ENCODE measurements at regions not wholly inside any gene's neighbourhood (a gene's known extent, or its start where the extent isn't known, plus 50 kb on each side); places are given as distances from the start of the nearest gene placed in this dataset.
"Not testable (repeated sequence)": the region's sequence is repeated elsewhere in the genome, so short reads cannot be mapped to it uniquely, and the experiment has no call there.

DNA sequence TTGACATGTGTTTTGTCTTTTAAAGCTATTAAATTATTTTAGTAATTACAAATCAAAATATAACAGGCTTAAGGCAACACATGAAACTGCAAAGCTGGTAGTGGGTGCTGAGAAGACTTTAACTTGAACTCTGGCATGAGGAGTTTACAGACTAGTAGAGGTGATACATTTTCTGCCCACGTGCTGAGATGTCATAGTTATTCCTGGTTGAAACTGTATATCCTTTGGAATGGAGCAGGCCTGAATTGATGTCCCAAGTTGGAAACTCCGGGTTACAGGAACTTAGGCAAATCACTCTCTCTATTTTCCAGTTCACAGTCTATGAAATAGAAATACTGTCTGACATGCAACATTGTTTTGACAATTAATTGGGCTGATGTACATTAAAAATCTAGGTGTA is 177.1 kb upstream of the NOL4 start:
- Histone ChIP-seq H3K4me1 (ENCODE audit: control insufficient read depth, insufficient read depth, low read length) (no peaks in the 10 kb centered on the region), H2BK5ac (ENCODE audit: low read depth, low read length, poor library complexity, severe bottlenecking) (no peak overlapping the region), H3K4ac (ENCODE audit: low read depth, low read length) (no peak overlapping the region), H3K79me1 (ENCODE audit: low read depth in 1 of 2, low read length in 2 of 2) (no peaks in the 10 kb centered on the region), H3K4me2 (ENCODE audit: low read depth, low read length) (no peak overlapping the region), H2BK15ac (ENCODE audit: low read depth, low read length) (no peak overlapping the region), H2AFZ (replicated peaks; ENCODE audit: low read length, poor library complexity) (no peak overlapping the region), H2BK20ac (ENCODE audit: low read depth, low read length) (no peak overlapping the region), H2AK9ac (replicated peaks; ENCODE audit: low read depth, low read length, poor library complexity) (no peak overlapping the region), H3K56ac (ENCODE audit: extremely low read depth, insufficient read depth, low read length) (no peak overlapping the region), H3K18ac (ENCODE audit: low read depth, low read length) (no peak overlapping the region), H3K9me3 (ENCODE audit: control insufficient read depth, insufficient read depth, low read length) (no peaks in the 10 kb centered on the region), H4K91ac (ENCODE audit: insufficient read depth, low read depth, low read length) (no peak overlapping the region), H4K5ac (ENCODE audit: low read depth, low read length) (no peak overlapping the region), H3K27ac (ENCODE audit: insufficient read depth, low read length) (no peak overlapping the region), H4K20me1 (ENCODE audit: insufficient read depth, low read length) (no peaks in the 10 kb centered on the region), H4K8ac (ENCODE audit: low read depth in 2 of 2, low read length in 2 of 2) (no peak overlapping the region), H2AK5ac (ENCODE audit: low read depth, low read length) (no peak overlapping the region), H3K4me3 (ENCODE audit: insufficient read depth, low read depth, low read length) (no peak overlapping the region), H3K14ac (replicated peaks; ENCODE audit: low read depth, low read length) (no peak overlapping the region), H3K23ac (ENCODE audit: low read depth, low read length) (no peak overlapping the region), H3K27me3 (ENCODE audit: control insufficient read depth, insufficient read depth, low read length) (no peaks in the 10 kb centered on the region), H3K36me3 (ENCODE audit: control insufficient read depth, insufficient read depth, low read length) (no peaks in the 10 kb centered on the region), H3K9ac (ENCODE audit: low read depth, low read length) (no peak overlapping the region), H3K9me1 (ENCODE audit: insufficient read depth, low read length) (no peaks in the 10 kb centered on the region), H2BK120ac (ENCODE audit: low read depth, low read length) (no peak overlapping the region)
- in situ Hi-C loops (cut with MboI; ENCODE audit: low sequenced_read_pairs): no loop called here
- POLR2A ChIA-PET (ENCODE audit: unreplicated experiment): no interaction called here
- ATAC-seq (ENCODE audit: low read depth) (no peak), DNase-seq (no peak)
- TF ChIP-seq MAFK (IDR thresholded peaks at IDR 0.05; ENCODE audit: low read depth, low read length): no peak
- no peak for TF ChIP-seq BHLHE40 (IDR thresholded peaks at IDR 0.05; ENCODE audit: low read depth, low read length)
- no peak for TF ChIP-seq CEBPB (IDR thresholded peaks at IDR 0.05; ENCODE audit: low read depth, low read length)
- TF ChIP-seq CTCF (conservative IDR thresholded peaks at IDR 0.05; ENCODE audit: low read depth, low read length): no peak
- TF ChIP-seq MAZ (IDR thresholded peaks at IDR 0.05; ENCODE audit: borderline replicate concordance, low read depth, low read length): no peak
- WGBS, 2 experiments (ENCODE audit: extremely low coverage in 2 of 2, insufficient read length in 1 of 2): no CpG with 5 or more reads among the region's 2 CpGs
- no TSS peak for BruUV-seq (replicated peaks)
- intact Hi-C loops (cut with micrococcal nuclease): no loop called here
- dilution Hi-C loops (cut with HindIII; ENCODE audit: low sequenced_read_pairs, unreplicated experiment): no loop called here
- CTCF ChIA-PET: no interaction called here

DNA sequence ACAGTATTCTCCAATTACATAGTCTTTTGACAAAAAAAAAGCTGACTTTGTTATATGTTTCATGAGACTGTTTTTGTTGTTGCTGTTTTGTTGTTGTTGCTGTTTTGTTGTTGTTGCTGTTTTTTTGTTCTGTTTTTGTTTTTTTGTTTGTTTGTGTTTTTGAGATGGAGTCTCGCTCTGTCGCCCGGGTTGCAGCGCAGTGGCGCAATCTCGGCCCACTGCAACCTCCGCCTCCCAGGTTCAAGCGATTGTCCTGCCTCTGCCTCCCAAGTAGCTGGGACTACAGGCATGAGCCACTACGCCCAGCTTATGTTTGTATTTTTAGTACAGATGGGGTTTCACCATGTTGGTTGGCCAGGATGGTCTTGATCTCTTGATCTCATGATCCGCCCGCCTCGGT is 182.8 kb upstream of the NOL4 start:
- H2BK120ac ChIP-seq (ENCODE audit: low read depth, low read length); H3K23ac ChIP-seq (ENCODE audit: low read depth, low read length); H2BK20ac ChIP-seq (ENCODE audit: low read depth, low read length); POLR2A ChIA-PET (ENCODE audit: unreplicated experiment); H3K4me1 ChIP-seq (ENCODE audit: control insufficient read depth, insufficient read depth, low read length); H4K5ac ChIP-seq (ENCODE audit: low read depth, low read length); H3K4me2 ChIP-seq (ENCODE audit: low read depth, low read length); H4K20me1 ChIP-seq (ENCODE audit: insufficient read depth, low read length); H2AK5ac ChIP-seq (ENCODE audit: low read depth, low read length); H3K18ac ChIP-seq (ENCODE audit: low read depth, low read length); CTCF ChIA-PET; H2AFZ ChIP-seq (replicated peaks; ENCODE audit: low read length, poor library complexity); H3K4me3 ChIP-seq (ENCODE audit: insufficient read depth, low read depth, low read length); H3K56ac ChIP-seq (ENCODE audit: extremely low read depth, insufficient read depth, low read length); in situ Hi-C loops (cut with MboI; ENCODE audit: low sequenced_read_pairs); H3K9ac ChIP-seq (ENCODE audit: low read depth, low read length); H2BK5ac ChIP-seq (ENCODE audit: low read depth, low read length, poor library complexity, severe bottlenecking); H3K79me1 ChIP-seq (ENCODE audit: low read depth in 1 of 2, low read length in 2 of 2); H3K9me1 ChIP-seq (ENCODE audit: insufficient read depth, low read length); DNase-seq; H3K27ac ChIP-seq (ENCODE audit: insufficient read depth, low read length); H4K91ac ChIP-seq (ENCODE audit: insufficient read depth, low read depth, low read length); H2AK9ac ChIP-seq (replicated peaks; ENCODE audit: low read depth, low read length, poor library complexity); H3K4ac ChIP-seq (ENCODE audit: low read depth, low read length); H2BK15ac ChIP-seq (ENCODE audit: low read depth, low read length); H3K14ac ChIP-seq (replicated peaks; ENCODE audit: low read depth, low read length); H3K9me3 ChIP-seq (ENCODE audit: control insufficient read depth, insufficient read depth, low read length); ATAC-seq (ENCODE audit: low read depth); BruUV-seq (replicated peaks); H3K27me3 ChIP-seq (ENCODE audit: control insufficient read depth, insufficient read depth, low read length); H4K8ac ChIP-seq (ENCODE audit: low read depth in 2 of 2, low read length in 2 of 2); dilution Hi-C loops (cut with HindIII; ENCODE audit: low sequenced_read_pairs, unreplicated experiment); H3K36me3 ChIP-seq (ENCODE audit: control insufficient read depth, insufficient read depth, low read length); intact Hi-C loops (cut with micrococcal nuclease): not testable (repeated sequence)
- WGBS, 2 experiments (ENCODE audit: extremely low coverage in 2 of 2, insufficient read length in 1 of 2): no CpG with 5 or more reads among the region's 12 CpGs
